Lung (tissue), 11 donors: ENCODE measurements at regions not wholly inside any gene's neighbourhood (a gene's known extent, or its start where the extent isn't known, plus 50 kb on each side); places are given as distances from the start of the nearest gene placed in this dataset.

Experiments used
- ATAC-seq: fragments of 200-7000 bp; cut with Tn5 transposase; one replicate; pipeline ENCODE4 v1.9.1; 2020; ENCODE audit warnings: moderate number of reproducible peaks; ENCODE audit not compliant: insufficient read depth, low FRiP score
- DNase-seq, 3 donors: peaks; one replicate each; pipeline ENCODE4 v3.0.0-alpha.2; 2013 to 2017
- H3K27ac ChIP-seq, 2 donors: one replicate each; pipeline ENCODE4 v1.5.1; 2013; ENCODE audit warnings: mild to moderate bottlenecking in 2 of 2, moderate library complexity in 2 of 2, control low read depth in 1 of 2, inconsistent platforms in 1 of 2, low read depth in 1 of 2, low read length in 1 of 2
- H3K27me3 ChIP-seq, 3 donors: one replicate each; pipeline ENCODE4 v1.5.1; 2013; ENCODE audit warnings: low read length in 2 of 3; ENCODE audit not compliant: control insufficient read depth in 3 of 3, insufficient read depth in 3 of 3
- H3K36me3 ChIP-seq, 4 donors: one replicate each; pipeline ENCODE4 v1.5.1; 2013; ENCODE audit warnings: low read length in 4 of 4, mild to moderate bottlenecking in 1 of 4, moderate library complexity in 1 of 4; ENCODE audit not compliant: control insufficient read depth in 4 of 4, insufficient read depth in 4 of 4
- H3K4me1 ChIP-seq, 5 donors: one replicate each; pipeline ENCODE4 v1.5.1; 2013; ENCODE audit warnings: low read length in 5 of 5, mild to moderate bottlenecking in 2 of 5, moderate library complexity in 1 of 5; ENCODE audit not compliant: control insufficient read depth in 5 of 5, insufficient read depth in 5 of 5
- H3K4me3 ChIP-seq: one replicate; pipeline ENCODE4 v1.5.1; 2013; ENCODE audit warnings: mild to moderate bottlenecking, control low read depth, moderate library complexity
- H3K9ac ChIP-seq, 2 donors: one replicate each; pipeline ENCODE4 v1.5.1; 2013; ENCODE audit warnings: low read length in 2 of 2, control low read depth in 1 of 2; ENCODE audit not compliant: insufficient read depth in 1 of 2
- H3K9me3 ChIP-seq, 4 donors: one replicate each; pipeline ENCODE4 v1.5.1; 2013; ENCODE audit warnings: low read length in 3 of 4, mild to moderate bottlenecking in 1 of 4, moderate library complexity in 1 of 4; ENCODE audit not compliant: control insufficient read depth in 4 of 4, insufficient read depth in 3 of 4
- WGBS, 2 donors: extraction: QIAGEN DNeasy Blood & Tissue Kit; methylation state at CpG; one replicate each; pipeline ENCODE4 v1.1.7; 2013; 5-methylcytosine and 5-hydroxymethylcytosine counted together
- TF ChIP-seq, protein P1 (sequence below): IDR thresholded peaks from 2 replicates; pipeline ENCODE4 v1.5.1; 2012; ENCODE audit warnings: mild to moderate bottlenecking; ENCODE audit errors: control extremely low read depth, extremely low read depth
- donor health status: control.
- donor health status: control.
- donor health status: Bipolar disorder and iron deficiency.
- donor health status: healthy.
- donor health status: DM: yes; HTN: yes; CAD: no.

DNA sequence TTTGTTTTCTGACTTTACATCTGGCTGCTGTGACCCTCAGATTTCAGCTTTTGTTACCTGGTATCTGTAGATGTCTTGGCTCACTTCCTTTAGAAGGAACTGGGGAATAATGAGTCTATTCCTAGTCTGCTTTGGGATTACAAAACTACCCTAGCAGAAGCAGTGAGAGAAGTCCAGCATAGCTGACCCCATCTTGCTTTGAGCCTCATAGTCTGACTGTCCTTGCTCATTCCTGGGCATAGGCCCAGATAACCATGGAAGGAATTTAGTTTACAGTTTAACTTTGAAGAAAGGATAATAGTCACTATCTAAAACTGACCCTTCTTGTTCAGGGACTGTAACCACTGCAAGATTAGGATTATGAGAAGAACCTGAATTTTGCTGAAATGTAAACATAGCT lies 163.0 kb upstream of the HNMT start:
- Histone ChIP-seq H3K27me3 (no peaks in the 10 kb centered on the region), H3K4me3 (no peak overlapping the region), H3K36me3 (no peaks in the 10 kb centered on the region), H3K9me3 (peaks cover 0 to 8% (median 2%) of the 10 kb centered on the region in 4 donors), H3K4me1 (no peaks in the 10 kb centered on the region), H3K27ac (no peak overlapping the region), H3K9ac (no peak overlapping the region)
- DNase-seq (no peak), ATAC-seq (no peak)
- TF ChIP-seq, protein P1, sequence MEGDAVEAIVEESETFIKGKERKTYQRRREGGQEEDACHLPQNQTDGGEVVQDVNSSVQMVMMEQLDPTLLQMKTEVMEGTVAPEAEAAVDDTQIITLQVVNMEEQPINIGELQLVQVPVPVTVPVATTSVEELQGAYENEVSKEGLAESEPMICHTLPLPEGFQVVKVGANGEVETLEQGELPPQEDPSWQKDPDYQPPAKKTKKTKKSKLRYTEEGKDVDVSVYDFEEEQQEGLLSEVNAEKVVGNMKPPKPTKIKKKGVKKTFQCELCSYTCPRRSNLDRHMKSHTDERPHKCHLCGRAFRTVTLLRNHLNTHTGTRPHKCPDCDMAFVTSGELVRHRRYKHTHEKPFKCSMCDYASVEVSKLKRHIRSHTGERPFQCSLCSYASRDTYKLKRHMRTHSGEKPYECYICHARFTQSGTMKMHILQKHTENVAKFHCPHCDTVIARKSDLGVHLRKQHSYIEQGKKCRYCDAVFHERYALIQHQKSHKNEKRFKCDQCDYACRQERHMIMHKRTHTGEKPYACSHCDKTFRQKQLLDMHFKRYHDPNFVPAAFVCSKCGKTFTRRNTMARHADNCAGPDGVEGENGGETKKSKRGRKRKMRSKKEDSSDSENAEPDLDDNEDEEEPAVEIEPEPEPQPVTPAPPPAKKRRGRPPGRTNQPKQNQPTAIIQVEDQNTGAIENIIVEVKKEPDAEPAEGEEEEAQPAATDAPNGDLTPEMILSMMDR: no peak

GRCh38 chr2:137802038-137802437 lies 162.2 kb upstream of the HNMT start:
- Histone ChIP-seq H3K4me1 (no peaks in the 10 kb centered on the region), H3K9ac (no peak overlapping the region), H3K36me3 (no peaks in the 10 kb centered on the region), H3K27me3 (no peaks in the 10 kb centered on the region), H3K4me3 (no peak overlapping the region), H3K9me3 (peaks cover 0 to 8% (median 2%) of the 10 kb centered on the region in 4 donors), H3K27ac (no peak overlapping the region)
- TF ChIP-seq, protein P1: no peak
- WGBS, 2 donors: 84 to 87% methylated on average over 1 of the region's 1 CpG
- no peak for DNase-seq
- ATAC-seq: no peak

DNA sequence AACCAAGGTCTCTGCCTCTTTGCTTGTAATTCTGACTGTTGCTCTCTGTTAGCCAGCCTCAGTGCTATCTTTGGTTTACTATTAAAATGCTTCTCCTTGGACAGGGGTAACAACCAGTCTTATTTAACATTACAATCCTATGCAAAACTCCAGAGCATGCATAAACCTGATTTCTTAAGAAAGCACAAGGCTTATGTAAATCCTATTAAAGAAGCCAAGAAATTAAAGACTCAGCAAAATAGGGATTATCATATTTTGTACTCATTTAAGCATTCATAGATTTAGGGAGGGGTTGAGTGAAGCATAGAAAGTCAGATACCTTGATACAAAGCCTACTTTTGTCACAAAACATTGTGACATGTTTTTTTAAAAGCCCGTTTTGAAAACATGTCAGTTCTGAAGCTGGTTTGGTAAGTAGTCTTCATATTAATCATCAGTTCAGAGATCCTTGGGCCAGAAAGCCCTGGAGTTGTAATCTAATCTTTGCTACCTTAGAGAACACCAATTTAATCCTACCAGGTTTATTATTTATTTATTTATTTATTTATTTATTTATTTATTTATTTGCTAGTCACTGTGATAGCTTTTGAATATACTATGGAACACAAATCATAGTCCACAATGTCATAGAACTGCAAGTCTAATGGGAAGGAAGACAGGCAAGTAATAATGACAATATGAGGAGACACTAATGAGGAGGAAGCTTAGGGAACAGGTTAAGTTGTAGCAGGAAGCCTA lies 158.0 kb upstream of the HNMT start:
- peaks cover 0 to 8% (median 2%) of the 10 kb centered on the region in 4 donors for H3K9me3 ChIP-seq
- H3K27me3 ChIP-seq: no peaks in the 10 kb centered on the region
- no peak overlapping the region for H3K27ac ChIP-seq
- DNase-seq (no peak), ATAC-seq (no peak)
- WGBS, 2 donors: 43 to 44% methylated on average over 1 of the region's 1 CpG
- TF ChIP-seq, protein P1: no peak
- no peaks in the 10 kb centered on the region for H3K4me1 ChIP-seq
- no peak overlapping the region for H3K9ac ChIP-seq
- H3K36me3 ChIP-seq: no peaks in the 10 kb centered on the region
- H3K4me3 ChIP-seq: no peak overlapping the region

GRCh38 chr2:137809252-137809651 lies 155.0 kb upstream of the HNMT start:
- Histone ChIP-seq H3K27me3 (no peaks in the 10 kb centered on the region), H3K4me3 (no peak overlapping the region), H3K27ac (no peak overlapping the region), H3K36me3 (no peaks in the 10 kb centered on the region), H3K9ac (no peak overlapping the region), H3K9me3 (peaks cover 0 to 2% (median 0%) of the 10 kb centered on the region in 4 donors), H3K4me1 (no peaks in the 10 kb centered on the region)
- WGBS, 2 donors: 93 to 95% methylated on average over 1 of the region's 1 CpG
- DNase-seq: no peak
- ATAC-seq: no peak
- TF ChIP-seq, protein P1: no peak
